ENCODE measurements at regions not wholly inside any gene's neighbourhood (a gene's known extent, or its start where the extent isn't known, plus 50 kb on each side); places are given as distances from the start of the nearest gene placed in this dataset.

GRCh38 chr3:72111265-72112205 lies 326.6 kb upstream of the PROK2 start:
- Histone ChIP-seq H3K4me1 (no peaks in the 10 kb centered on the region), H3K27ac (no peak overlapping the region), H3K27me3 (no peaks in the 10 kb centered on the region), H3K4me3 (no peak overlapping the region), H3K36me3 (no peaks in the 10 kb centered on the region), H3K9me3 (no peaks in the 10 kb centered on the region)
- no peak for DNase-seq
- WGBS, 2 donors (ENCODE audit: low coverage in 1 of 2) = 75 to 81% methylated on average over 2 to 7 of the region's 7 CpGs
- in situ Hi-C loops (cut with MboI; ENCODE audit: low pct_ligation_motif_present in 1 of 4, low pct_unique_long_range_greater_than_20kb in 1 of 4, low sequenced_read_pairs in 3 of 4) = no loop called here
- TF ChIP-seq POLR2A (IDR thresholded peaks at IDR 0.05) (no peak), POLR2AphosphoS5 (IDR thresholded peaks at IDR 0.05) (no peak), CTCF (IDR thresholded peaks at IDR 0.05) (no peak), EP300 (IDR thresholded peaks at IDR 0.05; ENCODE audit: low read depth) (no peak)
- intact Hi-C loops (cut with DNase I; ENCODE audit: low total_unique reads) = no loop called here

DNA sequence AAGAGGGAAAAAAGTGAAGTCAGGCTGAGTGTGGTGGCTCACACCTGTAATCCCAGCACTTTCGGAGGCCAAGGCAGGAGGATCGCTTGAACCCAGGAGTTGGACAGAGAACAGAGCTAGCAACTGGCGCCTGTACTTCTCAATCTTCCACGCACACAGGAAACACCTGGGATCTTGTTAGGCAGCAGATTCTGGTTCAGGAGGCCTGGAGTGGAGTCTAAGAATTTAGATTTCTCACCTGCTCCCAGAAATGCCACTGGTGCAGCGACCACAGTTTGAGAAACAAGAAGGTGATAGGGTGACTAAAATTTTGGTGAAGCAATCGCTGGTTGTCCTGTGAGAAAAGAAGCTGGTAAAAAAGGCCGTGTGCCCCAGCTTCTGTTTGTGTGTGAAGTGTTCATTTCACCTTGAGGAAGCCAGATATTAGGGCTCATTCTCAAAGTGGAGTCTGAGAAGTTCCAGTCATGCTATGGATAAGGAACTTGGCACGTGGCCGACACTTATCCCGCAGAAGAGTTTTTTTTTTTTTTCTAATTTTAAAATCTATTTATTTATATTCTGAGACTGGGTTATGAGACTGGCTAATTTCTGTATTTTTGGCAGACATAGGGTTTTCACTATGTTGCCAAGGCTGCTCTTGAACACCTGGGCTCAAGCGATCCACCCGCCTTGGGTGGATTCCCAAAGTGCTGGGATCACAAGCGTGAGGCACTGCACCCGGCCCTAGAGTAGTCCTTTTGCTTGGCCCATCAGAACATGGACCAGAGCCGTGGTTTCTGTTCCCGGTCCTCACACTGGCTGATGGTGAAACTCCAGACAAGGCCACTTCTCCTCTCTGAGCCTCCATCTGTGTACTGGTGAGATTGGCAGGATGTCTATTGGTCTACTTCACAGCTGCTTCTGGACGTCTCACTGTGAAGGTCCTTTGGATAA lies 324.6 kb upstream of the PROK2 start:
- 83 to 86% methylated on average over 4 to 17 of the region's 17 CpGs for WGBS, 2 donors (ENCODE audit: low coverage in 1 of 2)

DNA sequence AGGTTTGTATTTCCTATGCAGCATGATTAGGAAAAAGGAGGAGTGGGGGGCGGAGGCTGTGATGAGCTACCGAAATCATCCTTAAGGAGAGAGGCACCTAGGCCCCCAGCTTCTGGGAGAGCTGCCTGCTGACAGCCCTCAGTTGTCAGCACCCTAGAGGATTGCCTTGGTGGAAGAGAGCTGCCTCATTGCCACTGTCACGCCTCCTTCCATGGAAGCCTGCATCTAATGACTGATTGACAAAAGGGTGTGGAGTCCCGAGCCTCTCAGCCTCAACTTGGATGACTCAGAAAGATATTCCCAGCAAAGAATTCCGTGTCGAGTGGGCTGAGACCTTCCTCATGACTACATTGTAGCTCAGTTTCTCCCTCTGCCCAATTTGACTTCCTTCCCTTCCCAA lies 320.4 kb upstream of the PROK2 start:
- no peaks in the 10 kb centered on the region for H3K9me3 ChIP-seq
- H3K27me3 ChIP-seq = peaks cover 12% of the 10 kb centered on the region
- WGBS, 2 donors (ENCODE audit: low coverage in 1 of 2) = 75 to 90% methylated on average over 2 to 6 of the region's 6 CpGs
- in situ Hi-C loops (cut with MboI; ENCODE audit: low pct_ligation_motif_present in 1 of 4, low pct_unique_long_range_greater_than_20kb in 1 of 4, low sequenced_read_pairs in 3 of 4) = no loop called here
- no peaks in the 10 kb centered on the region for H3K36me3 ChIP-seq
- H3K27ac ChIP-seq = no peak overlapping the region
- intact Hi-C loops (cut with DNase I; ENCODE audit: low total_unique reads) = no loop called here
- no peak for DNase-seq
- peaks cover 5 to 21% (median 10%) of the 10 kb centered on the region in 4 donors for H3K4me1 ChIP-seq
- TF ChIP-seq CTCF (IDR thresholded peaks at IDR 0.05) = no peak
- no peak for TF ChIP-seq EP300 (IDR thresholded peaks at IDR 0.05; ENCODE audit: low read depth)
- TF ChIP-seq POLR2A (IDR thresholded peaks at IDR 0.05) = no peak
- TF ChIP-seq POLR2AphosphoS5 (IDR thresholded peaks at IDR 0.05) = no peak
- H3K4me3 ChIP-seq = no peak overlapping the region

More for the DNA sequence above, 324.6 kb upstream of the PROK2 start:
- H3K36me3 ChIP-seq = no peaks in the 10 kb centered on the region
- no peak overlapping the region for H3K4me3 ChIP-seq
- no peak for DNase-seq
- H3K27ac ChIP-seq = no peak overlapping the region
- no peaks in the 10 kb centered on the region for H3K27me3 ChIP-seq
- TF ChIP-seq POLR2A (IDR thresholded peaks at IDR 0.05) (no peak), CTCF (IDR thresholded peaks at IDR 0.05) (no peak), EP300 (IDR thresholded peaks at IDR 0.05; ENCODE audit: low read depth) (no peak), POLR2AphosphoS5 (IDR thresholded peaks at IDR 0.05) (no peak)
- intact Hi-C loops (cut with DNase I; ENCODE audit: low total_unique reads) = no loop called here
- in situ Hi-C loops (cut with MboI; ENCODE audit: low pct_ligation_motif_present in 1 of 4, low pct_unique_long_range_greater_than_20kb in 1 of 4, low sequenced_read_pairs in 3 of 4) = no loop called here
- no peaks in the 10 kb centered on the region for H3K9me3 ChIP-seq
- no peaks in the 10 kb centered on the region for H3K4me1 ChIP-seq

- WGBS, 2 donors (ENCODE audit: low coverage in 1 of 2) = 53% methylated on average over 5 of the region's 5 CpGs; no CpG with 5 or more reads in 1 of the 2 donors
- Histone ChIP-seq H3K9me3 (no peaks in the 10 kb centered on the region), H3K4me3 (no peak overlapping the region), H3K27me3 (peaks cover 19% of the 10 kb centered on the region), H3K4me1 (peaks cover 5 to 26% (median 11%) of the 10 kb centered on the region in 4 donors), H3K27ac (no peak overlapping the region), H3K36me3 (no peaks in the 10 kb centered on the region)
- intact Hi-C loops (cut with DNase I; ENCODE audit: low total_unique reads) = no loop called here
- no peak for DNase-seq
- no peak for TF ChIP-seq CTCF (IDR thresholded peaks at IDR 0.05)
- TF ChIP-seq POLR2A (IDR thresholded peaks at IDR 0.05) = no peak
- in situ Hi-C loops (cut with MboI; ENCODE audit: low pct_ligation_motif_present in 1 of 4, low pct_unique_long_range_greater_than_20kb in 1 of 4, low sequenced_read_pairs in 3 of 4) = no loop called here
These were observed 317.2 kb upstream of the PROK2 start for GRCh38 chr3:72102112-72102616.

All from transverse colon (tissue), 4 donors.